Kidney (tissue), 13 donors: ENCODE measurements at regions not wholly inside any gene's neighbourhood (a gene's known extent, or its start where the extent isn't known, plus 50 kb on each side); places are given as distances from the start of the nearest gene placed in this dataset.

Source experiments
- DNase-seq, 5 donors: peaks; one replicate each; pipeline ENCODE4 v3.0.0-alpha.2; 2013 to 2020
- FAIRE-seq: peaks from 2 replicates; lab custom pipeline; 2012; peaks lifted over from hg19 to GRCh38; lab: Jason Lieb, UNC
- H3K27ac ChIP-seq, 2 donors: one replicate each; pipeline ENCODE4 v1.7.0; 2013; ENCODE audit warnings: low read depth in 2 of 2, low read length in 2 of 2, inconsistent platforms in 1 of 2
- H3K27me3 ChIP-seq: one replicate; pipeline ENCODE4 v1.7.1; 2013; ENCODE audit warnings: low read length, inconsistent platforms; ENCODE audit not compliant: control insufficient read depth, insufficient read depth
- H3K36me3 ChIP-seq, 3 donors: one replicate each; pipeline versions ENCODE4 v1.7.0 to v1.7.1; 2013; ENCODE audit warnings: low read length in 3 of 3, control low read depth in 1 of 3, inconsistent platforms in 1 of 3; ENCODE audit not compliant: insufficient read depth in 3 of 3, control insufficient read depth in 2 of 3
- H3K4me1 ChIP-seq, 3 donors: one replicate each; pipeline versions ENCODE4 v1.7.0 to v1.7.1; 2013; ENCODE audit warnings: low read length in 3 of 3, inconsistent platforms in 1 of 3, low read depth in 1 of 3; ENCODE audit not compliant: control insufficient read depth in 2 of 3, insufficient read depth in 2 of 3
- H3K4me3 ChIP-seq, 3 donors: one replicate each; pipeline versions ENCODE4 v1.7.0 to v1.8.1; 2013; ENCODE audit warnings: low read length in 3 of 3, control low read depth in 1 of 3, inconsistent platforms in 1 of 3
- H3K9ac ChIP-seq, 3 donors: one replicate each; pipeline versions ENCODE4 v1.7.0 to v1.7.1; 2013; ENCODE audit warnings: low read length in 3 of 3, control low read depth in 1 of 3, inconsistent platforms in 1 of 3
- H3K9me3 ChIP-seq, 3 donors: one replicate each; pipeline versions ENCODE4 v1.7.0 to v1.7.1; 2013; ENCODE audit warnings: low read length in 3 of 3, control low read depth in 1 of 3, inconsistent platforms in 1 of 3; ENCODE audit not compliant: control insufficient read depth in 2 of 3, insufficient read depth in 1 of 3
- CTCF ChIP-seq: IDR thresholded peaks from 3 replicates; pipeline ENCODE4 v1.5.1; 2012; ENCODE audit warnings: mild to moderate bottlenecking, moderate library complexity, borderline replicate concordance; ENCODE audit not compliant: insufficient read depth; ENCODE audit errors: extremely low read depth
- intact Hi-C: fragments of 100-400 bp; cut with DNase I; formaldehyde crosslinking; loops from one replicate; pipeline ENCODE4 v1.11.1; 2022
- donor health status: control.
- donor health status: control.
- donor health status: control.
- donor health status: control.
- donor health status: control.
- donor health status: DM: yes; HTN: yes; CAD: no.
- donor health status: Normal renal cell carcinoma (clear cell type).

GRCh38 chr2:21602789-21603188 lies 479.0 kb downstream of the TDRD15 start:
- H3K4me1 ChIP-seq, result peaks cover 0 to 3% (median 0%) of the 10 kb centered on the region in 3 donors
- intact Hi-C loops, result no loop called here
- no peak for FAIRE-seq
- H3K9ac ChIP-seq, result no peak overlapping the region
- no peak for TF ChIP-seq CTCF
- no peak for DNase-seq
- H3K9me3 ChIP-seq, result peaks cover 0 to 2% (median 1%) of the 10 kb centered on the region in 3 donors
- no peak overlapping the region for H3K27ac ChIP-seq
- no peak overlapping the region for H3K4me3 ChIP-seq
- H3K27me3 ChIP-seq, result no peaks in the 10 kb centered on the region
- H3K36me3 ChIP-seq, result no peaks in the 10 kb centered on the region

GRCh38 chr2:21607572-21607971 lies 483.8 kb downstream of the TDRD15 start:
- no peak for TF ChIP-seq CTCF
- H3K27ac ChIP-seq, result no peak overlapping the region
- H3K4me3 ChIP-seq, result no peak overlapping the region
- FAIRE-seq, result no peak
- H3K9ac ChIP-seq, result no peak overlapping the region
- intact Hi-C loops, result no loop called here
- no peaks in the 10 kb centered on the region for H3K36me3 ChIP-seq
- H3K27me3 ChIP-seq, result no peaks in the 10 kb centered on the region
- H3K4me1 ChIP-seq, result no peaks in the 10 kb centered on the region
- no peak for DNase-seq
- H3K9me3 ChIP-seq, result no peaks in the 10 kb centered on the region

GRCh38 chr2:21610304-21610703 lies 486.5 kb downstream of the TDRD15 start:
- H3K9ac ChIP-seq, result no peak overlapping the region
- no peak for TF ChIP-seq CTCF
- no peaks in the 10 kb centered on the region for H3K36me3 ChIP-seq
- no peak for FAIRE-seq
- H3K9me3 ChIP-seq, result no peaks in the 10 kb centered on the region
- no peak overlapping the region for H3K27ac ChIP-seq
- no peaks in the 10 kb centered on the region for H3K4me1 ChIP-seq
- no peak overlapping the region for H3K4me3 ChIP-seq
- no peaks in the 10 kb centered on the region for H3K27me3 ChIP-seq
- intact Hi-C loops, result no loop called here
- no peak for DNase-seq

GRCh38 chr2:21617885-21618434 lies 494.2 kb downstream of the TDRD15 start:
- no peak for FAIRE-seq
- no peak for DNase-seq
- no peak for TF ChIP-seq CTCF
- no peaks in the 10 kb centered on the region for H3K4me1 ChIP-seq
- no peaks in the 10 kb centered on the region for H3K9me3 ChIP-seq
- no peaks in the 10 kb centered on the region for H3K27me3 ChIP-seq
- intact Hi-C loops, result no loop called here
- no peak overlapping the region for H3K27ac ChIP-seq
- H3K36me3 ChIP-seq, result no peaks in the 10 kb centered on the region
- H3K4me3 ChIP-seq, result no peak overlapping the region
- H3K9ac ChIP-seq, result no peak overlapping the region
